GM06990 (cell line): ENCODE measurements at regions not wholly inside any gene's neighbourhood (a gene's known extent, or its start where the extent isn't known, plus 50 kb on each side); places are given as distances from the start of the nearest gene placed in this dataset.
A peak's percentile ranks its signal among the peaks of the same experiment; 100 is the strongest.
"Not testable (repeated sequence)": the region's sequence is repeated elsewhere in the genome, so short reads cannot be mapped to it uniquely, and the experiment has no call there.

Experiments used
- DNase-seq: peaks from one replicate; pipeline ENCODE4 v3.0.0-alpha.2; 2011; ENCODE audit not compliant: insufficient read length; ENCODE audit errors: extremely low read depth
- H3K27me3 ChIP-seq: replicated peaks from 2 replicates; pipeline ENCODE4 v1.6.0; 2011; ENCODE audit warnings: low read length; ENCODE audit not compliant: control insufficient read depth, insufficient read depth
- H3K36me3 ChIP-seq: 2 replicates; pipeline ENCODE4 v1.5.1; 2011; ENCODE audit warnings: low read length; ENCODE audit not compliant: control insufficient read depth, insufficient read depth
- H3K4me3 ChIP-seq: replicated peaks from 2 replicates; pipeline ENCODE4 v1.5.1; 2011; ENCODE audit warnings: low read depth, mild to moderate bottlenecking, control low read depth, low read length
- CTCF ChIP-seq: IDR thresholded peaks from 2 replicates; pipeline ENCODE4 v1.5.1; 2011; ENCODE audit warnings: low read length, control low read depth, mild to moderate bottlenecking, inconsistent platforms; ENCODE audit not compliant: insufficient read depth, poor library complexity, severe bottlenecking

GRCh38 chr20:26010942-26011276 lies 314.3 kb upstream of the ZNF337 start:
- H3K36me3 ChIP-seq, H3K4me3 ChIP-seq, DNase-seq, H3K27me3 ChIP-seq: not testable (repeated sequence)

DNA sequence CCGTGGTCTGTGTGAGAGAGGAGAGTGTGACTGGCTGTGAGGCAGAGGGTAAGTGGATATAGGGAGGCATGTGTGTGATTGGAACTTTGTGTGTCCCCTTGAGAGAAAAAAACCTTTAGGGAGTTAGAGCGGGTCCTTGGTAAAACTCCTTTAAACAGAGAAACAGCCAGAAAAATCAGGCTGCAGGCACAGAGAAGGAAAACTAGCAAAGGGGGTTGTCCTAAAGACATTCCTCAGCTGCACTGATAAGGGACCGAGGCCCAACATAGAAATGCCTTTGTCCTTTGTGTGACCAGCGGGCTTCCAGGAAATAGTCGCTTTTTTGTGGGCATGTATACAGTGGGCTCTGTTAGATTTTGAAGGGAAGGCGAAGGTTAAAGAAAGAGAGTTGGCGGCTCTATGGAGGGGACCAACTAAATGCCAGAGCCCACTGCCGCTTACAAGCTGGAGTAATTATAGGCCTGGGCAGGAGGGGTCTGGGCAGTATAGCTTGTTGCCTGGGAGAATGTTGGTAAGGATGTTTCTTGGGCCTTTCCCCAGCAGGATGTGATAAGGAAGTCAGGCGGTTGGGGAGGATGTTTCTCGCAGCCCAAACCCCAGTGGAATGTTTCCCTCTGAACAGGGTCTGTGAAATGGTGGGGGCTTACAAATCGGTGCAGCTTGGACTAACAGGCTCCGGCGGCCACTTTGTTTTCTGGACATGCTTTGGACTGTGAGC lies 313.7 kb upstream of the ZNF337 start:
- H3K4me3 ChIP-seq = peak overlapping the region; percentile 74
- not testable (repeated sequence) for H3K27me3 ChIP-seq, H3K36me3 ChIP-seq, DNase-seq

DNA sequence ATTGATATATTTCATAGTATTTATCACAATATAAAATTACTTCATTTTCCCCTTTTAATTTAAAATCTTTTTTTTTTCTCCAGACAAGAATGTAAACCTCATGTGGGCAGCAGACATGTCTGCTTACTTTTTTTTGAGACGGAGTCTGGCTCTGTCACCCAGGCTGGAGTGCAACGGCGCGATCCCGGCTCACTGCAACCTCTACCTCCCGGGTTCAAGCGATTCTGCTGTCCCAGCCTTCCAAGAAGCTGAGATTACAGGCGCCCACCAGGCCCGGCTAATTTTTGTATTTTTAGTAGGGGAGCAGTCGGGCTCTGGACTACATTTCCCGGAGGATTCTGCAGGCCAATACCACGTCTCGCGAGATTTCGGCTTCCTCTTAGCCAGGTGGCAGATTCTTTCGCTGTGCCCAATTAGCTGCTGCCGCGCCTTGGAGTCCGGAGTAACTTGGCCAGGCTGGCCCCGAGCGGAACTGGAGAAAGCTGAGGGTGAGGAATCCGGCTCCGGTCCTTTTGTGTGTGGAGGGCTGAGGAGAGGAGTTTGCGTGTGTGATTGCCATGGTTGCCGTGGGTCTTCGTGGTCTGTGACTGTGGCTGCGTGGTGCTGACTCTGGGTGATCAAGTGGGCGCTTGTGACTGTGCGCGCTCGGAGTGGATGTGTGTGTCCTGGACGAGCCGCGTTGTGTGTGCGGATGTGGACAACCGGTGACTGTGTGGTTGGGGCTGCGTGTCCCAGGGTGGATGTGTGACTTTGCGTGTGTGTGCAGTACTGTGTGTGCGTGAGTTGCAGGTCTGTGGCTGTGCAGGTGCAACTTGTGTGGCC lies 313.0 kb upstream of the ZNF337 start:
- DNase-seq = peak; percentile 67
- not testable (repeated sequence) for H3K27me3 ChIP-seq, H3K36me3 ChIP-seq
- H3K4me3 ChIP-seq = peak overlapping the region; percentile 74

DNA sequence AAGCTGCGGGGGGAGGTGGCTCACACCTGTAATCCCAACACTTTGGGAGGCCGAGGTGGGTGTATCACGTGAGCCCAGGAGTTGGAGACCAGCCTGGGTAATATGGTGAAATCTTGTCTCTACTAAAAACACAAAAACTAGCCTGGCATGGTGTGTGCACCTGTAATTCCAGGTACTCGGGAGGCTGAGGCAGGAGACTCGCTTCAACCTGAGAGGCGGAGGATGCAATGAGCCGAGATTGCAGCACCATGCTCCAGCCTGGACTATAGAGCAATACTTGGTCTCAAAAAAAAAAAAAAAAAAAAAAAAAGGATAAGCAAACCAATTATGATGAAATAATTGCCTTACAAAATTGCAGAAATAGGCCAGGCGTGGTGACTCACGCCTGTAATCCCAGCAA lies 311.4 kb upstream of the ZNF337 start:
- not testable (repeated sequence) for H3K36me3 ChIP-seq, DNase-seq, H3K27me3 ChIP-seq, H3K4me3 ChIP-seq

DNA sequence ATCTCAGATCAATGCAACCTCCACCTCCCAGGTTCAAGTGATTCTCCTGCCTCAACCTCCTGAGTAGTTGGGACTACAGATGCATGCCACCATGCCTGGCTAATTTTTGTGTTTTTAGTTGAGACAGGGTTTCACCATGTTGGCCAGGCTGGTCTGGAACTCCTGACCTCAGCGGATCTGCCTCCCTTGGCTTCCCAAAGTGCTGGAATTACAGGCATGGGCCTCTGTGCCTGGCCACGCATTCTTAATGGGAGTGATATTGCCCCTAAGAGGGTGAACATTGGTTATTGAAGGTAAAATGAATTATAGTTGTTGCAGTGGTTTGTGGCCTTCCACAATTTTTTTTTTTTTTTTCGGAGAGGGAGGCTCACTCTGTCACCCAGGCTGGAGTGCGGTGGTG lies 309.5 kb upstream of the ZNF337 start:
- DNase-seq, H3K4me3 ChIP-seq, H3K27me3 ChIP-seq, H3K36me3 ChIP-seq: not testable (repeated sequence)

DNA sequence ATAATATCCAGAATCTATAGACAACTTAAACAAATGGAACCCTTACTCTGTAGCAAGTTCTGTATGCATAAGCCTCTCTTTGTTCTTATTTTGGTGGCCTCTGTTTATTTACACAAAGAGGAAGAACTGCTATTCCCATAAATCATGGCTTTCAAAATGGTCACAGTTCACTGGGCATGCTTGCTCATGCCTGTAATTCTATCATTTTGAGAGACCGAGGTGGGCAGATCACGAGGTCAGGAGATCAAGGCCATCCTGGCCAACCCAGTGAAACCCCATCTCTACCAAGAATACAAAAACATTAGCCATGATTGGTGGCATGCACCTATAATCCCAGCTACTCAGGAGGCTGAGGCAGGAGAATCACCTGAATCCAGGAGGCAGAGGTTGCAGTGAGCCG lies 307.3 kb upstream of the ZNF337 start:
- H3K27me3 ChIP-seq, H3K36me3 ChIP-seq, H3K4me3 ChIP-seq, DNase-seq: not testable (repeated sequence)

GRCh38 chr20:25997367-25998038 lies 300.9 kb upstream of the ZNF337 start:
- H3K4me3 ChIP-seq, H3K27me3 ChIP-seq, DNase-seq, H3K36me3 ChIP-seq: not testable (repeated sequence)

DNA sequence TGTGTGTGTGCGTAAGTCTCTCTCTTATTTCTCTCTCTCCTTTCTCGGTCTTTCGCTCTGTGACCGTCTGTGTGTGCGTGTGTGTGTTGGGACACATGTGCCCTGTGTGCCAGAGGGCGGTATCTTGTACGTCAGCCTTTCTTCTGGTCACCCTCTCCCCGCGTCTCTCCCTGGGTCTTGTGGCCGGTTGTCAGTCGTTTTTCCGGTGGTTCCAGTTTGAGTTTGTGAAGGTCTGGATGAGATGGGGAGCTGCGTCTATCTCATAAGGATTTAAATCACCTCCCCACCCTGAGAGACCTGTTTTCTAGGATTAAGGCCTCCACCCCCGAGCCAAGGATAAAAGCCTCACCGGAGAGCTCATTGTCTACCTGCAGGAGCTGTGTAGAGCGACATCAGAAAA lies 295.5 kb upstream of the ZNF337 start:
- no peaks in the 10 kb centered on the region for H3K36me3 ChIP-seq
- no peak for TF ChIP-seq CTCF
- H3K27me3 ChIP-seq = no peaks in the 10 kb centered on the region
- no peak for DNase-seq
- H3K4me3 ChIP-seq = no peak overlapping the region

- no peaks in the 10 kb centered on the region for H3K36me3 ChIP-seq
- no peak for TF ChIP-seq CTCF
- H3K4me3 ChIP-seq = no peak overlapping the region
- no peaks in the 10 kb centered on the region for H3K27me3 ChIP-seq
- no peak for DNase-seq
Observed at GRCh38 chr20:25991756-25992130, 295.1 kb upstream of the ZNF337 start.
